ENCODE measurements at regions not wholly inside any gene's neighbourhood (a gene's known extent, or its start where the extent isn't known, plus 50 kb on each side); places are given as distances from the start of the nearest gene placed in this dataset.

GRCh38 chr12:25328072-25328712 is 77.5 kb upstream of the KRAS start:
- Histone ChIP-seq H3K4me2 (no peak overlapping the region), H4K20me1 (replicated peaks; ENCODE audit: insufficient read depth) (no peaks in the 10 kb centered on the region), H3F3A (replicated peaks; ENCODE audit: low read depth) (no peaks in the 10 kb centered on the region), H3K4me1 (ENCODE audit: insufficient read depth) (peaks cover 3% of the 10 kb centered on the region; the same call in 1 of the 2 replicates), H3K9me2 (ENCODE audit: insufficient read depth) (no peaks in the 10 kb centered on the region), H3K36me3 (ENCODE audit: insufficient read depth) (no peaks in the 10 kb centered on the region), H2AFZ (no peak overlapping the region), H3K4me3 (no peak overlapping the region), H3K27ac (ENCODE audit: low read depth) (no peak overlapping the region), H3K27me3 (ENCODE audit: insufficient read depth) (no peaks in the 10 kb centered on the region), H3K79me2 (replicated peaks; ENCODE audit: insufficient read depth) (no peaks in the 10 kb centered on the region)
- no peak overlapping the region for H3K4me3 Mint-ChIP-seq
- TF ChIP-seq EZH2phosphoT487 (IDR thresholded peaks at IDR 0.05; ENCODE audit: unreplicated experiment) (no peak), REST (IDR thresholded peaks at IDR 0.05; ENCODE audit: unreplicated experiment) (no peak), ZNF331 (CRISPR knock-in tag; IDR thresholded peaks at IDR 0.05; ENCODE audit: low read depth) (no peak), NANOG (IDR thresholded peaks at IDR 0.05; ENCODE audit: borderline replicate concordance) (no peak), EZH2 (IDR thresholded peaks at IDR 0.05; ENCODE audit: low read depth, unreplicated experiment) (no peak), ZNF114 (CRISPR knock-in tag; IDR thresholded peaks at IDR 0.05) (no peak), CTCF (conservative IDR thresholded peaks at IDR 0.05; ENCODE audit: low read depth in 2 of 2) (no peak), POLR2AphosphoS5 (IDR thresholded peaks at IDR 0.05; ENCODE audit: low read depth) (no peak), STAT1 (IDR thresholded peaks at IDR 0.05; ENCODE audit: unreplicated experiment) (no peak), JUNB (IDR thresholded peaks at IDR 0.05; ENCODE audit: unreplicated experiment) (no peak), CREB1 (CRISPR knock-in tag; IDR thresholded peaks at IDR 0.05; ENCODE audit: low read depth) (no peak), ZNF462 (CRISPR knock-in tag; IDR thresholded peaks at IDR 0.05) (no peak), ETS1 (IDR thresholded peaks at IDR 0.05) (no peak)
- H3K27ac Mint-ChIP-seq = peak overlapping the region; percentile 40
- H3K4me1 Mint-ChIP-seq = peaks cover 11% of the 10 kb centered on the region; the same call in 2 of the 3 replicates
- H3K27me3 Mint-ChIP-seq (ENCODE audit: insufficient read depth, low read depth, poor library complexity) = no peaks in the 10 kb centered on the region
- no peaks in the 10 kb centered on the region for H3K36me3 Mint-ChIP-seq (ENCODE audit: low read depth)
- H3K9me3 Mint-ChIP-seq = no peaks in the 10 kb centered on the region
- ATAC-seq (no peak), DNase-seq (ENCODE audit: low spot score) (no peak)

Measured in GM23338 (cell line).